ENCODE measurements at regions not wholly inside any gene's neighbourhood (a gene's known extent, or its start where the extent isn't known, plus 50 kb on each side); places are given as distances from the start of the nearest gene placed in this dataset.

DNA sequence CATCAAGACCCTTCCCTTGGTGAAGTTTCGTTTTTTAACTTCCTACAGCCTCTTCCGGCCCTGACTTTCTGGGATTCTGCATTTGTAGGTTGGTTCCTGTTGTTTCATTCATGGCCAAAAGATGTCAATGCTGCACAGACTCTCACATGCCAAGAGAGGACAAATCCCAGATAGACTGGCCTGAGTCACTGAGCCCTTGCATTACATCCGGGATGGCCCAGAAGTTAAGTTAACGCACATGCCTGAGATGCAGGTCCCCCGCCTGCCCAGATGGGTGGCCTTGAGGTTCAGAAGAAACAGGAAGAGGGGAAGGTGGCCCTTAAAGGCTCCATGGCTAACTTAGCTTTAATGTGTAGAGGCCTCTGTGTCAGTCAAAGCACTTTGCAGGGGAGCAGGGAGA is 51.6 kb upstream of the SRGAP3 start:
- DNase-seq (ENCODE audit: low read depth): peak; percentile 58

DNA sequence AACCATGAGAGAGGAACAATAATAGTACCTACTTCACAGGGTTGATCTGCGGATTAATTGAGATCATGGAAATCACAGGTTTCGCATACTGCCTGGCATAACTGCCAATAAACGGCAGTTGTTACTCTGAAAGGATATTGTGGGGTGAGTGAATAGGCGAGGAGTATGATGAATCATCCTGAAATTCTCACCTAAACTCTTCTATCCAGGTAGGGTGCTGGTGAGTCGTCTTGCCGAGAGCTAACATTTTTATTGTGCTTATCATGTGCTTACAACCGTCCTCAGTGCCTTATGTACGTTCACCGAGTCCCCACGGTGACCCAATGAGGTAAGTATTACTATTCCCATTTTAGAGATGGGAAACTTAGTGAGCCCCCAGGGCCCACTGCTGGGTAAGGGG is 52.4 kb upstream of the SRGAP3 start:
- DNase-seq (ENCODE audit: low read depth): no peak

DNA sequence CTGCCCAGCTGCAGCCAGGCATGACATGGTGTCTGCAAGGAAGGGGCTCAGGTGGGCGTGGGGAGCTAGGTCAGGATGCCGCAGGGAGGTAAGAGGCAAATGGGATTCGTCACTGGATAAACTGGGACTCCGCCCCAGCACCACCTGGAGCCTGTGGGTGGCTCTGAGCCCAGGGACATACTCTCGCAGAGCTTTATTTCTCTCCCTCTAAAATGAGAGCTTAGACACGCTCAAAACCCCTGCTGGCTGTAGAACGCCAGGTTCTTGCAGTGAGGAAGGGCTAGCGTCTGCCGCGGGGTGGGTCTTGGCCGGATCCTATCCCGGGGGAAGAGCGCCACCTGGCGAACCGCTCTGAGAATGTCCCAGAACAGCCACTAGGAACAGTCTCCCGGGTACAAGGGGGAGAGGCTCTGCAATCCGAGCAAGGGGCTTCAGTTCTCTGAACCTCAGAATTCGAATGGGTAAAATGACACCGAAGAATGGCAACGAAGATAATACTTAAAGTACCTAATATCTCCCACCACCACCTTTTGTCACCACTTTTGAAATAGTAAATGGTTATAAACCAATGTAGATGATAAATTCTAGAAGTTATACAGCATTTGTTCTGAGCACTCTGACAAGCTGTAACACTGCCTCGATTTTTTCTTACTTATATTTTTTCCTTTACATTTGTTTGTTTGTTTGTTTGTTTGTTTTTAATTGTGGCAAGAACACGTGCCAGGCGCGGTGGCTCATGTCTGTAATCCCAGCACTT is 53.2 kb upstream of the SRGAP3 start:
- peak; percentile 68 for DNase-seq (ENCODE audit: low read depth)

DNA sequence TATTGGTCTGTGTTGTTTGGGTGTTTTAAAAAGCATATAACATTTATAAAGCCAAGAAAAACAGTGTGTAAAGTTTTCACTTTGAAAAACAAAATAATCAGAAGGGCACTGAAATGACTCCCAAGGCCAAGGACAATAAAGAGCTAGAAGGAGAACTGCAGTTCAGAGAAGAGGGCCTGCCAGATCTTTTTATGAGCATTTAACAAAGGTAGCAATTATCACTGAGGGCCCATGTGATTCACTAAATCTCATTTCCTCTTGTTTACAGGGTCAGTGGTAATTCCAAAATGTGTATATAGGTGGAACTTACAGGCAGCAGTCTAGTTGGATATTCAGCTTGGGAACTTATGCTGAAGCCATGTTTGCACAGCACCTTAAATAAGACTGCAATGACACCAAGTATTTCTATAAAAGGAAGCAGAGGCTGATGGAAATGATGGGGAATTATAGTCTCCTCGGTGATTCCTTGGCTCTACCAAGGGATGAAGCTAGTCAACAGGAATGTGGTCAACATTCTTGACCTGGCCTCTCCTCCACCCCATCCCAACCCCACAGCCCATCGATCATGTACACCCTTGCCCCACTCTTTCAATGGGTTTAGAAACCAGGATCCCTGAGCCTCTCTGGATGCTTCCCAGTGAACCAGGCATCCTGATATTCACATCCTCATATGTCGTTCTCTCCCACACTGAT is 54.4 kb upstream of the THUMPD3 start:
- no peak for DNase-seq (ENCODE audit: low read depth)

DNA sequence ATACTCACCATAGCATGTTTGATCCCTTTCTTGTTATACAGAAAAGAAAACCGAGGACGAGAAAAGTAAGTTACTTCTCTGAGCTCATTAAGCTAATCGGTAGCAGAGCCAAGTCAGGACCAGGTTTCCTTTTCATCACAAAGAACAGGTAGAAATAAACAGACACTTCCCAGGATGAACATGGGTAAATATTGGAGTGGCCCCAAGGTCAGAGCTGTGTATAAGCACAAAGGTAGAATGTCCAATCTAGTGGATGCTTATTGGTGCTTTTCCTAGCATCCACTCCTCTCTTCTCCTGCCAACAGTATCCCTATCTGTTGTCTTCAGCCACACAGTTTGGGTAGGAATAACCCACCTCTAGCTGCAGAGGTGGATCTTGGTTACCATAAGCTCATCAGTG is 52.8 kb upstream of the THUMPD3 start:
- DNase-seq (ENCODE audit: low read depth): no peak

DNA sequence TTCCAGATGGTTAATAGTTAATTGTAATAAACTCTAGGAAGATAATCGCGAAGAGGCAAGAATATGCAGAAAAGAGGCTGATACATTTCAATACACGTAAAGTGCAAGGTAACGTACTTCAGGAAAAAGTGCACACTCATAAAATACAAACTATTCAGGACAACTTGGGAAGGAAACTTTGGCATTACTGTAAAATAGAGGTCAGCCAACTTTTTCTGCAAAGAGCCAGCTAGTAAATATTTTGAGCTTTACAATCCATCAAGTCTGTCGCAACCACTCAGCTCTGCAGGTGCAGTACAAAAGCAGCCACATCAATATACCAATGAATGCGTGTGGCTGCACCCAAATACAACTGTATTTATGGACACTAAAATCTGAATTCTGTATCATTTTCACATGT is 51.6 kb upstream of the THUMPD3 start:
- no peak for DNase-seq (ENCODE audit: low read depth)
